Transverse colon (tissue), 4 donors: ENCODE measurements at regions not wholly inside any gene's neighbourhood (a gene's known extent, or its start where the extent isn't known, plus 50 kb on each side); places are given as distances from the start of the nearest gene placed in this dataset.

Experiments used
- DNase-seq: peaks from one replicate; pipeline ENCODE4 v3.0.0-alpha.2; 2019
- H3K27ac ChIP-seq, 4 donors: fragments of 200-600 bp; sonication (generic); 2 replicates each; pipeline ENCODE4 v1.5.1; 2016 to 2018; ENCODE audit warnings: inconsistent platforms in 4 of 4
- H3K27me3 ChIP-seq: fragments of 200-600 bp; sonication (generic); 2 replicates; pipeline ENCODE4 v1.5.1; 2017; ENCODE audit warnings: inconsistent platforms
- H3K36me3 ChIP-seq, 4 donors: fragments of 200-600 bp; sonication (generic); 2 replicates each; pipeline ENCODE4 v1.5.1; 2017 to 2019; ENCODE audit warnings: inconsistent platforms in 4 of 4
- H3K4me1 ChIP-seq, 4 donors: fragments of 200-600 bp; sonication (generic); 2 replicates each; pipeline ENCODE4 v1.5.1; 2017 to 2020; ENCODE audit warnings: inconsistent platforms in 4 of 4
- H3K4me3 ChIP-seq, 4 donors: fragments of 200-600 bp; sonication (generic); 1 replicate in 1 of 4; 2 replicates in 3 of 4; pipeline versions ENCODE4 v1.5.1 to v1.6.1; 2017 to 2019; ENCODE audit warnings: inconsistent platforms in 4 of 4
- H3K9me3 ChIP-seq, 2 donors: fragments of 200-600 bp; sonication (generic); 2 replicates each; pipeline ENCODE4 v1.5.1; 2017 to 2019; ENCODE audit warnings: inconsistent platforms in 2 of 2
- EP300 ChIP-seq: sonication (generic); formaldehyde crosslinking; IDR thresholded peaks from one replicate; pipeline ENCODE4 v1.6.1; 2017; ENCODE audit warnings: antibody characterized with exemption, low read depth
- POLR2A ChIP-seq: fragments of 450-650 bp; IDR thresholded peaks from one replicate; pipeline ENCODE4 v1.6.1; 2016; ENCODE audit warnings: antibody characterized with exemption, mild to moderate bottlenecking, moderate library complexity
- POLR2AphosphoS5 ChIP-seq, 3 donors: sonication (generic); formaldehyde crosslinking; IDR thresholded peaks; one replicate each; pipeline ENCODE4 v1.6.1; 2016; ENCODE audit warnings: antibody characterized with exemption in 3 of 3
- WGBS, 2 donors: methylation state at CpG; one replicate each; pipeline ENCODE4 v1.1.5; 2018; ENCODE audit warnings: low coverage in 1 of 2; 5-methylcytosine and 5-hydroxymethylcytosine counted together
- in situ Hi-C, 4 donors: fragments of 200-750 bp; cut with MboI; loops; one replicate each; pipeline versions ENCODE4 v1.15.0 to v1.15.1; 2017; ENCODE audit warnings: low sequenced_read_pairs in 3 of 4, low pct_ligation_motif_present in 1 of 4, low pct_unique_long_range_greater_than_20kb in 1 of 4
- intact Hi-C: fragments of 100-400 bp; cut with DNase I; formaldehyde crosslinking; loops from one replicate; pipeline ENCODE4 v1.15.1; 2023; ENCODE audit warnings: low total_unique reads
- TF ChIP-seq, protein P1 (sequence below), 5 experiments: fragments of 200-600 bp in 3 of 5; fragments of 450-650 bp in 2 of 5; sonication (generic) in 3 of 5; IDR thresholded peaks; 1 replicate in 2 of 5; 2 replicates in 3 of 5; pipeline ENCODE4 v1.5.1; 2016 to 2017; ENCODE audit warnings: antibody characterized with exemption in 5 of 5, inconsistent platforms in 3 of 5, mild to moderate bottlenecking in 2 of 5, moderate library complexity in 1 of 5

GRCh38 chr5:106202035-106202434, 1468.7 kb downstream of the EFNA5 start:
- in situ Hi-C loops (no loop called here), intact Hi-C loops (no loop called here)
- Histone ChIP-seq H3K4me1 (peaks cover 0 to 12% (median 0%) of the 10 kb centered on the region in 4 donors), H3K27ac (no peak overlapping the region), H3K27me3 (no peaks in the 10 kb centered on the region), H3K36me3 (no peaks in the 10 kb centered on the region), H3K9me3 (no peaks in the 10 kb centered on the region), H3K4me3 (no peak overlapping the region)
- TF ChIP-seq POLR2AphosphoS5 (IDR thresholded peaks at IDR 0.05) (no peak), EP300 (no peak), POLR2A (no peak)
- TF ChIP-seq, protein P1, sequence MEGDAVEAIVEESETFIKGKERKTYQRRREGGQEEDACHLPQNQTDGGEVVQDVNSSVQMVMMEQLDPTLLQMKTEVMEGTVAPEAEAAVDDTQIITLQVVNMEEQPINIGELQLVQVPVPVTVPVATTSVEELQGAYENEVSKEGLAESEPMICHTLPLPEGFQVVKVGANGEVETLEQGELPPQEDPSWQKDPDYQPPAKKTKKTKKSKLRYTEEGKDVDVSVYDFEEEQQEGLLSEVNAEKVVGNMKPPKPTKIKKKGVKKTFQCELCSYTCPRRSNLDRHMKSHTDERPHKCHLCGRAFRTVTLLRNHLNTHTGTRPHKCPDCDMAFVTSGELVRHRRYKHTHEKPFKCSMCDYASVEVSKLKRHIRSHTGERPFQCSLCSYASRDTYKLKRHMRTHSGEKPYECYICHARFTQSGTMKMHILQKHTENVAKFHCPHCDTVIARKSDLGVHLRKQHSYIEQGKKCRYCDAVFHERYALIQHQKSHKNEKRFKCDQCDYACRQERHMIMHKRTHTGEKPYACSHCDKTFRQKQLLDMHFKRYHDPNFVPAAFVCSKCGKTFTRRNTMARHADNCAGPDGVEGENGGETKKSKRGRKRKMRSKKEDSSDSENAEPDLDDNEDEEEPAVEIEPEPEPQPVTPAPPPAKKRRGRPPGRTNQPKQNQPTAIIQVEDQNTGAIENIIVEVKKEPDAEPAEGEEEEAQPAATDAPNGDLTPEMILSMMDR (IDR thresholded peaks at IDR 0.05) = no peak
- DNase-seq = no peak
- 46 to 66% methylated on average over 2 of the region's 2 CpGs for WGBS, 2 donors

DNA sequence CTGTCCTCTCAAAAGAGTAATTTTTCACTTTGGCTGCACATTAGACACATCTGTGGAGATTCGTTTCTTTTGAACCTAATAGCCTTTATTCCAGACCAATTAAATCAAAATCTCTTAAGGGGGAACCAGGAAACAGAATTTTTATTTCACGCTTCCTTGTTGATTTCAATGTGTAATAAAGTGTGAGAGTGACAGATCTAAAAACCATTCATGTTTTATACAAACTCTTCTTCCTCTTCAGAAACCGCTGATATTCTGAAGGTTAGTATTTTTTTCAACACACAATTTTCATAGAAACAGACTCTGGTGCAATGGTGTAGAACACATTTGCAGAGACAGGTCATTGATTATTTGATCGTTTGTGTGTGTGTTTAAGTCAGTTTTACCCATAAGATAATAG, 1469.8 kb downstream of the EFNA5 start:
- H3K4me3 ChIP-seq = no peak overlapping the region
- no peaks in the 10 kb centered on the region for H3K27me3 ChIP-seq
- DNase-seq = no peak
- 46 to 58% methylated on average over 4 of the region's 4 CpGs for WGBS, 2 donors
- H3K36me3 ChIP-seq = no peaks in the 10 kb centered on the region
- H3K4me1 ChIP-seq = peaks cover 0 to 12% (median 0%) of the 10 kb centered on the region in 4 donors
- intact Hi-C loops = no loop called here
- TF ChIP-seq, protein P1 (IDR thresholded peaks at IDR 0.05) = no peak
- TF ChIP-seq POLR2AphosphoS5 (IDR thresholded peaks at IDR 0.05) (no peak), POLR2A (no peak), EP300 (no peak)
- no peaks in the 10 kb centered on the region for H3K9me3 ChIP-seq
- in situ Hi-C loops = no loop called here
- no peak overlapping the region for H3K27ac ChIP-seq

DNA sequence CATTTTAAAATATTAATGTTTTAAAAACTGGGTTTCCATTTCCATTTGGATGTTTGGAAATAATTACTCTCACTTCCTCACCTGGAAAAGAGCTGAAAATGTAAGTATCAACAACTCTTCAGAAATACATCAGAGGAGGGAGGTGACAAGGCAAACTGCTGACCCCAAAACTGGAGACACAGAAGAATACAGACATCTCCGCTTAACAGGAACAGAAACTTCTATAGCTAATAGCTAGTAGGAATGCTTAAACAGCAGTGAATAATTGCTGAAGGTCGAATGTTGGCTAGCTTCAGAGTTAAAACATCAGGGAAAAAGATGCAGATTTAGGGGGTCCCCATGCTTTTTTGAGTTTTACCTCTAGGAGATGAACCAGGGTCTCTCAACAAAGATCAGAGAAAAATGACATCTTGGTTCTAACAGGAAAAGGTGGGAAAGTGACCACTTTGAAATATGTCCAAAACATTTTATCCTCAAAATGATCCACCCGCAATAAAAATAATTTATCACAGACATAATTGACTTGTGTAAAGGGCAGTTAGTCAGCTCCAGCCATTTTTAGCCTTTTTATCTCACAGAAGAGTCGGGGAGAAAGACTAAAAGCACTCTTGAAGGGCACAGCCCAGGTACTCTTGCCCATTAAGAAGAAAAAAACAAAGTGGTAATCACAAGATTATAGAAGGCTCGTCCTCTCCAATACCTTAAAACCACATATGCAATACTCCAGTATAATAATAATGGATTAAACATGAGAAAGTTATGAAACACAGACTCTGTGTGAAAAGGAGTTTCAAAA, 1474.9 kb downstream of the EFNA5 start:
- in situ Hi-C loops (no loop called here), intact Hi-C loops (no loop called here)
- H3K36me3 ChIP-seq = no peaks in the 10 kb centered on the region
- H3K27ac ChIP-seq = no peak overlapping the region
- no peaks in the 10 kb centered on the region for H3K9me3 ChIP-seq
- H3K4me3 ChIP-seq = no peak overlapping the region
- peaks cover 0 to 2% (median 0%) of the 10 kb centered on the region in 4 donors for H3K4me1 ChIP-seq
- WGBS, 2 donors = 65 to 85% methylated on average over 4 to 5 of the region's 5 CpGs
- no peak for DNase-seq
- H3K27me3 ChIP-seq = no peaks in the 10 kb centered on the region
- TF ChIP-seq, protein P1 (IDR thresholded peaks at IDR 0.05) = no peak
- no peak for TF ChIP-seq POLR2AphosphoS5 (IDR thresholded peaks at IDR 0.05)
- no peak for TF ChIP-seq EP300
- TF ChIP-seq POLR2A = no peak

GRCh38 chr5:106189121-106189809, 1481.5 kb downstream of the EFNA5 start:
- TF ChIP-seq POLR2A = no peak
- TF ChIP-seq EP300 = no peak
- TF ChIP-seq POLR2AphosphoS5 (IDR thresholded peaks at IDR 0.05) = no peak
- TF ChIP-seq, protein P1 (IDR thresholded peaks at IDR 0.05) = no peak
- intact Hi-C loops (no loop called here), in situ Hi-C loops (no loop called here)
- no peak overlapping the region for H3K27ac ChIP-seq
- no peaks in the 10 kb centered on the region for H3K36me3 ChIP-seq
- 63 to 76% methylated on average over 3 of the region's 3 CpGs for WGBS, 2 donors
- H3K4me1 ChIP-seq = no peaks in the 10 kb centered on the region
- H3K9me3 ChIP-seq = no peaks in the 10 kb centered on the region
- no peak for DNase-seq
- H3K4me3 ChIP-seq = no peak overlapping the region
- no peaks in the 10 kb centered on the region for H3K27me3 ChIP-seq
